ENCODE measurements at regions not wholly inside any gene's neighbourhood (a gene's known extent, or its start where the extent isn't known, plus 50 kb on each side); places are given as distances from the start of the nearest gene placed in this dataset.

DNA sequence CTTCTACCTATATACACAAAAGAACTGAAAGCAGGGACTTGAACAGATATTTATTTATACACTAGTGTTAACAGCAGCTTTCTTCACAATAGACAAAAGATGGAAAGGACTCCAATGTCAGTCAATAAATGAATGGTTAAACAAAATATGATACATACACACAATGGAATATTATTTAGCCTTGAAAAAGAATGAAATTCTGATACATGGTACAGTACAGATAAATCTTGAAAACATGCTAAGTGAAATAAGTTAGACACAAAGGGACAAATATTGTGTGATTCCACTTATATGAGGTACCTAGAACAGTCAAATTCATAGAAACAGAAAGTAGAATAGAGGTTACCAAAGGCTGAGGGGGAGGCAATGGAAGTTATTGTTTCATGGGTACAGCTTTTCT is 79.8 kb upstream of the ADTRP start:
- TF ChIP-seq, protein P1, sequence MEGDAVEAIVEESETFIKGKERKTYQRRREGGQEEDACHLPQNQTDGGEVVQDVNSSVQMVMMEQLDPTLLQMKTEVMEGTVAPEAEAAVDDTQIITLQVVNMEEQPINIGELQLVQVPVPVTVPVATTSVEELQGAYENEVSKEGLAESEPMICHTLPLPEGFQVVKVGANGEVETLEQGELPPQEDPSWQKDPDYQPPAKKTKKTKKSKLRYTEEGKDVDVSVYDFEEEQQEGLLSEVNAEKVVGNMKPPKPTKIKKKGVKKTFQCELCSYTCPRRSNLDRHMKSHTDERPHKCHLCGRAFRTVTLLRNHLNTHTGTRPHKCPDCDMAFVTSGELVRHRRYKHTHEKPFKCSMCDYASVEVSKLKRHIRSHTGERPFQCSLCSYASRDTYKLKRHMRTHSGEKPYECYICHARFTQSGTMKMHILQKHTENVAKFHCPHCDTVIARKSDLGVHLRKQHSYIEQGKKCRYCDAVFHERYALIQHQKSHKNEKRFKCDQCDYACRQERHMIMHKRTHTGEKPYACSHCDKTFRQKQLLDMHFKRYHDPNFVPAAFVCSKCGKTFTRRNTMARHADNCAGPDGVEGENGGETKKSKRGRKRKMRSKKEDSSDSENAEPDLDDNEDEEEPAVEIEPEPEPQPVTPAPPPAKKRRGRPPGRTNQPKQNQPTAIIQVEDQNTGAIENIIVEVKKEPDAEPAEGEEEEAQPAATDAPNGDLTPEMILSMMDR (conservative IDR thresholded peaks at IDR 0.05): no peak
- no peak for TF ChIP-seq ZFX (IDR thresholded peaks at IDR 0.05)

All from C4-2B (cell line).